ENCODE measurements at regions not wholly inside any gene's neighbourhood (a gene's known extent, or its start where the extent isn't known, plus 50 kb on each side); places are given as distances from the start of the nearest gene placed in this dataset.
A peak's percentile ranks its signal among the peaks of the same experiment; 100 is the strongest.

GRCh38 chrX:42536286-42536685 is 241.7 kb downstream of the PPP1R2C start:
- intact Hi-C loops (cut with DNase I): no loop called here
- DNase-seq: no peak

GRCh38 chrX:42535233-42535632 is 242.7 kb downstream of the PPP1R2C start:
- intact Hi-C loops (cut with DNase I): no loop called here
- DNase-seq: no peak

- intact Hi-C loops (cut with DNase I): no loop called here
- DNase-seq: no peak
Observed at GRCh38 chrX:42533761-42534160, 244.2 kb downstream of the PPP1R2C start.

GRCh38 chrX:42531441-42531840 is 246.5 kb downstream of the PPP1R2C start:
- intact Hi-C loops (cut with DNase I): no loop called here
- peak in 2 of 42 donors; percentile 7 to 9 for DNase-seq

GRCh38 chrX:42530027-42530426 is 247.9 kb downstream of the PPP1R2C start:
- intact Hi-C loops (cut with DNase I): no loop called here
- no peak for DNase-seq

GRCh38 chrX:42524379-42524778 is 253.6 kb downstream of the PPP1R2C start:
- intact Hi-C loops (cut with DNase I): no loop called here
- no peak for DNase-seq

- DNase-seq: no peak
- intact Hi-C loops (cut with DNase I): no loop called here
Observed at GRCh38 chrX:42519666-42520231, 258.2 kb downstream of the PPP1R2C start.

GRCh38 chrX:42515939-42516338 is 262.0 kb downstream of the PPP1R2C start:
- intact Hi-C loops (cut with DNase I): no loop called here
- no peak for DNase-seq

- peak in 1 of 42 donors; percentile 1 for DNase-seq
- intact Hi-C loops (cut with DNase I): no loop called here
Observed at GRCh38 chrX:42505016-42505415, 272.9 kb downstream of the PPP1R2C start.

GRCh38 chrX:42499620-42500019 is 278.3 kb downstream of the PPP1R2C start:
- intact Hi-C loops (cut with DNase I): no loop called here
- no peak for DNase-seq

GRCh38 chrX:42497356-42497755 is 280.6 kb downstream of the PPP1R2C start:
- intact Hi-C loops (cut with DNase I): no loop called here
- DNase-seq: no peak

GRCh38 chrX:42496239-42496638 is 281.7 kb downstream of the PPP1R2C start:
- intact Hi-C loops (cut with DNase I): no loop called here
- no peak for DNase-seq

GRCh38 chrX:42495139-42495538 is 282.8 kb downstream of the PPP1R2C start:
- intact Hi-C loops (cut with DNase I): no loop called here
- DNase-seq: no peak

GRCh38 chrX:42491137-42491907 is 286.6 kb downstream of the PPP1R2C start:
- no peak for DNase-seq
- intact Hi-C loops (cut with DNase I): no loop called here

- intact Hi-C loops (cut with DNase I): no loop called here
- no peak for DNase-seq
Observed at GRCh38 chrX:42490111-42490510, 287.9 kb downstream of the PPP1R2C start.

- DNase-seq: peak in 1 of 42 donors; percentile 24
- intact Hi-C loops (cut with DNase I): no loop called here
Observed at GRCh38 chrX:42485601-42486000, 292.4 kb downstream of the PPP1R2C start.

- intact Hi-C loops (cut with DNase I): no loop called here
- no peak for DNase-seq
Observed at GRCh38 chrX:42484233-42484632, 293.7 kb downstream of the PPP1R2C start.

- no peak for DNase-seq
- intact Hi-C loops (cut with DNase I): no loop called here
Observed at GRCh38 chrX:42477396-42477795, 300.6 kb downstream of the PPP1R2C start.

- intact Hi-C loops (cut with DNase I): no loop called here
- no peak for DNase-seq
Observed at GRCh38 chrX:42472727-42473126, 305.2 kb downstream of the PPP1R2C start.

GRCh38 chrX:42466332-42467046 is 311.5 kb downstream of the PPP1R2C start:
- intact Hi-C loops (cut with DNase I): no loop called here
- DNase-seq: no peak
